Tibial nerve (tissue), 3 donors: ENCODE measurements at regions not wholly inside any gene's neighbourhood (a gene's known extent, or its start where the extent isn't known, plus 50 kb on each side); places are given as distances from the start of the nearest gene placed in this dataset.

Experiments used
- POLR2A ChIP-seq, 2 donors: fragments of 450-650 bp; IDR thresholded peaks; one replicate each; pipeline ENCODE4 v1.6.1; 2017; ENCODE audit warnings: antibody characterized with exemption in 2 of 2, mild to moderate bottlenecking in 2 of 2, moderate library complexity in 2 of 2
- TF ChIP-seq, protein P1 (sequence below), 5 experiments: fragments of 200-600 bp in 3 of 5; fragments of 450-650 bp in 2 of 5; sonication (generic) in 3 of 5; IDR thresholded peaks; one replicate each; pipeline ENCODE4 v1.5.1; 2016 to 2019; ENCODE audit warnings: antibody characterized with exemption in 5 of 5, mild to moderate bottlenecking in 3 of 5, moderate library complexity in 2 of 5

DNA sequence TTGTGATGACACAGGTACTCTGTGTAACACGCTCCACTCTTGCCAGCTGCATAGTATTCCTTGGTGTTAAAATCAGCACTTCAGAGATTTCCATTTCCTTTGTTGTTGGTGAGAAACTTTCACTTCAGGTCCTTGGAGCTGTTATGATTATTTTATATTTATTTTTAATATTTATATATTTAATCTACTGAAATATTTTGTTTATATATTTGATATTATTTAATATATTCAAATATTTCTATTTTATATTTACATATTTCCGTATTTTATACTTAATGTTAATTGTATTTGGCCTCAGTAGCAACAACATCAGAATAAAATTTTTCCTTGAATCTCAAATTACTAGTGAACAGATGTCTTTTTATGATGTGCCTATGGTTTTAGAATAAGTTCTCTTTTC, 225.3 kb downstream of the MAGEB17 start:
- TF ChIP-seq, protein P1, sequence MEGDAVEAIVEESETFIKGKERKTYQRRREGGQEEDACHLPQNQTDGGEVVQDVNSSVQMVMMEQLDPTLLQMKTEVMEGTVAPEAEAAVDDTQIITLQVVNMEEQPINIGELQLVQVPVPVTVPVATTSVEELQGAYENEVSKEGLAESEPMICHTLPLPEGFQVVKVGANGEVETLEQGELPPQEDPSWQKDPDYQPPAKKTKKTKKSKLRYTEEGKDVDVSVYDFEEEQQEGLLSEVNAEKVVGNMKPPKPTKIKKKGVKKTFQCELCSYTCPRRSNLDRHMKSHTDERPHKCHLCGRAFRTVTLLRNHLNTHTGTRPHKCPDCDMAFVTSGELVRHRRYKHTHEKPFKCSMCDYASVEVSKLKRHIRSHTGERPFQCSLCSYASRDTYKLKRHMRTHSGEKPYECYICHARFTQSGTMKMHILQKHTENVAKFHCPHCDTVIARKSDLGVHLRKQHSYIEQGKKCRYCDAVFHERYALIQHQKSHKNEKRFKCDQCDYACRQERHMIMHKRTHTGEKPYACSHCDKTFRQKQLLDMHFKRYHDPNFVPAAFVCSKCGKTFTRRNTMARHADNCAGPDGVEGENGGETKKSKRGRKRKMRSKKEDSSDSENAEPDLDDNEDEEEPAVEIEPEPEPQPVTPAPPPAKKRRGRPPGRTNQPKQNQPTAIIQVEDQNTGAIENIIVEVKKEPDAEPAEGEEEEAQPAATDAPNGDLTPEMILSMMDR (IDR thresholded peaks at IDR 0.05), result no peak
- TF ChIP-seq POLR2A (IDR thresholded peaks at IDR 0.05), result no peak
